ENCODE measurements at regions not wholly inside any gene's neighbourhood (a gene's known extent, or its start where the extent isn't known, plus 50 kb on each side); places are given as distances from the start of the nearest gene placed in this dataset.

GRCh38 chr12:27388650-27389049 lies 56.0 kb downstream of the BMAL2 start:
- TF ChIP-seq, protein P1, sequence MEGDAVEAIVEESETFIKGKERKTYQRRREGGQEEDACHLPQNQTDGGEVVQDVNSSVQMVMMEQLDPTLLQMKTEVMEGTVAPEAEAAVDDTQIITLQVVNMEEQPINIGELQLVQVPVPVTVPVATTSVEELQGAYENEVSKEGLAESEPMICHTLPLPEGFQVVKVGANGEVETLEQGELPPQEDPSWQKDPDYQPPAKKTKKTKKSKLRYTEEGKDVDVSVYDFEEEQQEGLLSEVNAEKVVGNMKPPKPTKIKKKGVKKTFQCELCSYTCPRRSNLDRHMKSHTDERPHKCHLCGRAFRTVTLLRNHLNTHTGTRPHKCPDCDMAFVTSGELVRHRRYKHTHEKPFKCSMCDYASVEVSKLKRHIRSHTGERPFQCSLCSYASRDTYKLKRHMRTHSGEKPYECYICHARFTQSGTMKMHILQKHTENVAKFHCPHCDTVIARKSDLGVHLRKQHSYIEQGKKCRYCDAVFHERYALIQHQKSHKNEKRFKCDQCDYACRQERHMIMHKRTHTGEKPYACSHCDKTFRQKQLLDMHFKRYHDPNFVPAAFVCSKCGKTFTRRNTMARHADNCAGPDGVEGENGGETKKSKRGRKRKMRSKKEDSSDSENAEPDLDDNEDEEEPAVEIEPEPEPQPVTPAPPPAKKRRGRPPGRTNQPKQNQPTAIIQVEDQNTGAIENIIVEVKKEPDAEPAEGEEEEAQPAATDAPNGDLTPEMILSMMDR (IDR thresholded peaks at IDR 0.05) = no peak
- no peak for TF ChIP-seq POLR2A (IDR thresholded peaks at IDR 0.05)
